ENCODE measurements at regions not wholly inside any gene's neighbourhood (a gene's known extent, or its start where the extent isn't known, plus 50 kb on each side); places are given as distances from the start of the nearest gene placed in this dataset.

GRCh38 chr18:78776706-78777285, 202.8 kb upstream of the SALL3 start:
- DNase-seq (ENCODE audit: low read depth) = no peak
- TF ChIP-seq, protein P1, sequence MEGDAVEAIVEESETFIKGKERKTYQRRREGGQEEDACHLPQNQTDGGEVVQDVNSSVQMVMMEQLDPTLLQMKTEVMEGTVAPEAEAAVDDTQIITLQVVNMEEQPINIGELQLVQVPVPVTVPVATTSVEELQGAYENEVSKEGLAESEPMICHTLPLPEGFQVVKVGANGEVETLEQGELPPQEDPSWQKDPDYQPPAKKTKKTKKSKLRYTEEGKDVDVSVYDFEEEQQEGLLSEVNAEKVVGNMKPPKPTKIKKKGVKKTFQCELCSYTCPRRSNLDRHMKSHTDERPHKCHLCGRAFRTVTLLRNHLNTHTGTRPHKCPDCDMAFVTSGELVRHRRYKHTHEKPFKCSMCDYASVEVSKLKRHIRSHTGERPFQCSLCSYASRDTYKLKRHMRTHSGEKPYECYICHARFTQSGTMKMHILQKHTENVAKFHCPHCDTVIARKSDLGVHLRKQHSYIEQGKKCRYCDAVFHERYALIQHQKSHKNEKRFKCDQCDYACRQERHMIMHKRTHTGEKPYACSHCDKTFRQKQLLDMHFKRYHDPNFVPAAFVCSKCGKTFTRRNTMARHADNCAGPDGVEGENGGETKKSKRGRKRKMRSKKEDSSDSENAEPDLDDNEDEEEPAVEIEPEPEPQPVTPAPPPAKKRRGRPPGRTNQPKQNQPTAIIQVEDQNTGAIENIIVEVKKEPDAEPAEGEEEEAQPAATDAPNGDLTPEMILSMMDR (IDR thresholded peaks at IDR 0.05; ENCODE audit: low read depth, low read length) = no peak
- TF ChIP-seq POLR2A (IDR thresholded peaks at IDR 0.05; ENCODE audit: extremely low read depth, insufficient read length) (no peak), MYC (IDR thresholded peaks at IDR 0.05; ENCODE audit: low read depth, low read length) (no peak)
- TF ChIP-seq, protein P2, sequence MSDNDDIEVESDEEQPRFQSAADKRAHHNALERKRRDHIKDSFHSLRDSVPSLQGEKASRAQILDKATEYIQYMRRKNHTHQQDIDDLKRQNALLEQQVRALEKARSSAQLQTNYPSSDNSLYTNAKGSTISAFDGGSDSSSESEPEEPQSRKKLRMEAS (IDR thresholded peaks at IDR 0.05; ENCODE audit: low read depth, low read length) = no peak
- no peak overlapping the region for H3K4me3 ChIP-seq (ENCODE audit: low read depth, low read length)

DNA sequence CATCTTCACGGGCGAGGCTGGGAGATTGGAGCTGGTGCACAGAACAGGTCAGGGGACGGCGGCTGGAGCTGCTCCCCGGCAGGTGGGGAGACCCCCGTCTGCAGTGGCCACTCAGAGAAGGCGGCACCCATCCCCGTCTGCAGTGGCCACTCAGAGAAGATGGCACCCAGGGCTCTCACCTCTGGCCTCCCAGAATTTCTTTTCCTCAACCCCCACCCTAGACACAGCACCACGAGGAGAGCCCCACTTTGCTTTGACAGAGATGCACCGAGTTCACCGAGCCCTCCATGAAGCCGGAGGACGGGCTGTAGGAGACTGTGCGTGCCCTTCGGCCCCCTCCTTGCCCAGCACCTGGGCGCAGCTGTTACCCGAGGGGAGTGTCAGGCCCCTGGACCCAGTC, 201.6 kb upstream of the SALL3 start:
- H3K4me3 ChIP-seq (ENCODE audit: low read depth, low read length) = no peak overlapping the region
- no peak for DNase-seq (ENCODE audit: low read depth)
- TF ChIP-seq, protein P2 (IDR thresholded peaks at IDR 0.05; ENCODE audit: low read depth, low read length) = no peak
- no peak for TF ChIP-seq MYC (IDR thresholded peaks at IDR 0.05; ENCODE audit: low read depth, low read length)
- TF ChIP-seq POLR2A (IDR thresholded peaks at IDR 0.05; ENCODE audit: extremely low read depth, insufficient read length) = no peak
- TF ChIP-seq, protein P1 (IDR thresholded peaks at IDR 0.05; ENCODE audit: low read depth, low read length) = no peak

DNA sequence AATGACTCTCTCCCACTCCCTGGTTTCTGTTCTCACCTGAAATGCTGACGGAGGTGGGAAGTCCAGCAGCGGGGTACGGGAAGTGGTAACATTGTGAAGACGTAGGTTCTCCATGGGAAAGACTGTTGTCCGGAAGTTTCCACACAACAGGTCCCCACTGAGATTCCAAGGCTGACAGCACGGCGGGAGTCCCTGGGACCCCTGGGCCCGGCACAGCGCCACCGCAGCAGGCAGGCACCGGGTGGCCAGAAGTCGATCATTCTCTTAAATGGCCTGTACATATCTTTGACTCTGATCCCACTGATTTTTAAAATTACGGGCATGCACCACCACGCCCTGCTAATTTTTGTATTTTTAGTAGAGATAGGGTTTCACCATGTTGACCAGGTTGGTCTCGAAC, 201.0 kb upstream of the SALL3 start:
- H3K4me3 ChIP-seq (ENCODE audit: low read depth, low read length) = no peak overlapping the region
- TF ChIP-seq POLR2A (IDR thresholded peaks at IDR 0.05; ENCODE audit: extremely low read depth, insufficient read length) (no peak), MYC (IDR thresholded peaks at IDR 0.05; ENCODE audit: low read depth, low read length) (no peak)
- TF ChIP-seq, protein P2 (IDR thresholded peaks at IDR 0.05; ENCODE audit: low read depth, low read length) = no peak
- TF ChIP-seq, protein P1 (IDR thresholded peaks at IDR 0.05; ENCODE audit: low read depth, low read length) = no peak
- DNase-seq (ENCODE audit: low read depth) = no peak

DNA sequence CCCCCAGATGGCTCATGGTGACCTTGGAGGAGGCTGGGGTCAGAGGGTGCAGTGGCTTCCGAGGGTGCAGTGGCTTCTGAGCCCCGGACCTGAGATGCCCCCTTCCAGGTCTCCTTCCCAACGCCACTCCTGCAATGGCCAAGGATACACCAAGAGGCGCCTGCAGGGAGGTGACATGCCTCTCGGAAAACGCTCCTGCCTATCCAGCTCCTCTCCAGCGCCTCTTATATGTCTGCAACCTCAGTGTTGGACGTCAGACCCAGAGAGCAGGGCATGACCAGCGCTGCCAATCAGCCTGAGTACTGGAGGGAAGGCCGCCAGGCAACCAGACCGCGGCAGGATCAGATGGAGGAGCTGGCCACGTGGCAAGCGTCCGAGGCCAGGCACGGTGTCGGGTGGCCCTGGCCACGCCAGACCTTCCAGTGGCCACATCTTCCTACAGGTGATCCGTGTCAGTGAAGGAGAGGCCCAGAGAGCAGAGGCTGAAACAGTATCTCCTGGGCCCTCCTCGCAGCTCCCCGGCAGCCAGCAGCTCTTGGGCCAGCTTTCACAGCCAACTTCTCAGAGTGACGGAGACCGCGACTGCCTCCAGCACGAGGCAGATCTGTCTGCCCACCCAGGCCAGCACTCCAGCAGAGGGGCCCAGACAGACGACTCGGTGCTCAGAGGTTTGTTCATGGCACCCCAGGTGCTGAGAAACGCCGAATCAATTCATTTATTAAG, 199.5 kb upstream of the SALL3 start:
- TF ChIP-seq, protein P1 (IDR thresholded peaks at IDR 0.05; ENCODE audit: low read depth, low read length) = no peak
- TF ChIP-seq, protein P2 (IDR thresholded peaks at IDR 0.05; ENCODE audit: low read depth, low read length) = no peak
- no peak for TF ChIP-seq MYC (IDR thresholded peaks at IDR 0.05; ENCODE audit: low read depth, low read length)
- no peak for TF ChIP-seq POLR2A (IDR thresholded peaks at IDR 0.05; ENCODE audit: extremely low read depth, insufficient read length)
- no peak overlapping the region for H3K4me3 ChIP-seq (ENCODE audit: low read depth, low read length)
- no peak for DNase-seq (ENCODE audit: low read depth)

- no peak for DNase-seq (ENCODE audit: low read depth)
- TF ChIP-seq, protein P2 (IDR thresholded peaks at IDR 0.05; ENCODE audit: low read depth, low read length) = no peak
- TF ChIP-seq MYC (IDR thresholded peaks at IDR 0.05; ENCODE audit: low read depth, low read length) (no peak), POLR2A (IDR thresholded peaks at IDR 0.05; ENCODE audit: extremely low read depth, insufficient read length) (no peak)
- TF ChIP-seq, protein P1 (IDR thresholded peaks at IDR 0.05; ENCODE audit: low read depth, low read length) = no peak
- no peak overlapping the region for H3K4me3 ChIP-seq (ENCODE audit: low read depth, low read length)
Observed at GRCh38 chr18:78780719-78781600, 198.7 kb upstream of the SALL3 start.
